ENCODE measurements at regions not wholly inside any gene's neighbourhood (a gene's known extent, or its start where the extent isn't known, plus 50 kb on each side); places are given as distances from the start of the nearest gene placed in this dataset.

DNA sequence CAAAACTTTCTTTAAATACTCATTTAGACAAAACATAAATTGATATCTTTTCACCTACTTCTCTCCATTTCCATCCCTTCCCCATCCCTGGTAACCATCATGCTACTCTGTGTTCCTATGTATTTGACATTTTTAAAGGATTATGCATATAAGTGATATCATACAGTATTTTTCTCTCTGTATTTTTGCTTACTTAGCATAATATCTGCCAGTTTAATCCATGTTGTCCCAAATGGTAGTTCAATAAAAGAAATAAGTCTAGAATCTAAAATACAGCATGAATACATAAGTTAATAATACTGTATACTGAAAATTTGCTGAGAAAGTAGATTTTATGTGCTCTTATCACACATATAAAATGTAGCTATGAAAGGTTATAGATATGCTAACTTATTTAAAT lies 190.3 kb upstream of the NAV3 start:
- TF ChIP-seq, protein P1, sequence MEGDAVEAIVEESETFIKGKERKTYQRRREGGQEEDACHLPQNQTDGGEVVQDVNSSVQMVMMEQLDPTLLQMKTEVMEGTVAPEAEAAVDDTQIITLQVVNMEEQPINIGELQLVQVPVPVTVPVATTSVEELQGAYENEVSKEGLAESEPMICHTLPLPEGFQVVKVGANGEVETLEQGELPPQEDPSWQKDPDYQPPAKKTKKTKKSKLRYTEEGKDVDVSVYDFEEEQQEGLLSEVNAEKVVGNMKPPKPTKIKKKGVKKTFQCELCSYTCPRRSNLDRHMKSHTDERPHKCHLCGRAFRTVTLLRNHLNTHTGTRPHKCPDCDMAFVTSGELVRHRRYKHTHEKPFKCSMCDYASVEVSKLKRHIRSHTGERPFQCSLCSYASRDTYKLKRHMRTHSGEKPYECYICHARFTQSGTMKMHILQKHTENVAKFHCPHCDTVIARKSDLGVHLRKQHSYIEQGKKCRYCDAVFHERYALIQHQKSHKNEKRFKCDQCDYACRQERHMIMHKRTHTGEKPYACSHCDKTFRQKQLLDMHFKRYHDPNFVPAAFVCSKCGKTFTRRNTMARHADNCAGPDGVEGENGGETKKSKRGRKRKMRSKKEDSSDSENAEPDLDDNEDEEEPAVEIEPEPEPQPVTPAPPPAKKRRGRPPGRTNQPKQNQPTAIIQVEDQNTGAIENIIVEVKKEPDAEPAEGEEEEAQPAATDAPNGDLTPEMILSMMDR (conservative IDR thresholded peaks at IDR 0.05), result no peak
- no peak for TF ChIP-seq ZFX (IDR thresholded peaks at IDR 0.05)
